Kidney (tissue), 13 donors: ENCODE measurements at regions not wholly inside any gene's neighbourhood (a gene's known extent, or its start where the extent isn't known, plus 50 kb on each side); places are given as distances from the start of the nearest gene placed in this dataset.
A peak's percentile ranks its signal among the peaks of the same experiment; 100 is the strongest.

ENCODE experiments used
- DNase-seq, 5 donors: peaks; one replicate each; pipeline ENCODE4 v3.0.0-alpha.2; 2013 to 2020
- FAIRE-seq: peaks from 2 replicates; lab custom pipeline; 2012; peaks lifted over from hg19 to GRCh38; lab: Jason Lieb, UNC
- H3K27ac ChIP-seq, 2 donors: one replicate each; pipeline ENCODE4 v1.7.0; 2013; ENCODE audit warnings: low read depth in 2 of 2, low read length in 2 of 2, inconsistent platforms in 1 of 2
- H3K27me3 ChIP-seq: one replicate; pipeline ENCODE4 v1.7.1; 2013; ENCODE audit warnings: low read length, inconsistent platforms; ENCODE audit not compliant: control insufficient read depth, insufficient read depth
- H3K36me3 ChIP-seq, 3 donors: one replicate each; pipeline versions ENCODE4 v1.7.0 to v1.7.1; 2013; ENCODE audit warnings: low read length in 3 of 3, control low read depth in 1 of 3, inconsistent platforms in 1 of 3; ENCODE audit not compliant: insufficient read depth in 3 of 3, control insufficient read depth in 2 of 3
- H3K4me1 ChIP-seq, 3 donors: one replicate each; pipeline versions ENCODE4 v1.7.0 to v1.7.1; 2013; ENCODE audit warnings: low read length in 3 of 3, inconsistent platforms in 1 of 3, low read depth in 1 of 3; ENCODE audit not compliant: control insufficient read depth in 2 of 3, insufficient read depth in 2 of 3
- H3K4me3 ChIP-seq, 3 donors: one replicate each; pipeline versions ENCODE4 v1.7.0 to v1.8.1; 2013; ENCODE audit warnings: low read length in 3 of 3, control low read depth in 1 of 3, inconsistent platforms in 1 of 3
- H3K9ac ChIP-seq, 3 donors: one replicate each; pipeline versions ENCODE4 v1.7.0 to v1.7.1; 2013; ENCODE audit warnings: low read length in 3 of 3, control low read depth in 1 of 3, inconsistent platforms in 1 of 3
- H3K9me3 ChIP-seq, 3 donors: one replicate each; pipeline versions ENCODE4 v1.7.0 to v1.7.1; 2013; ENCODE audit warnings: low read length in 3 of 3, control low read depth in 1 of 3, inconsistent platforms in 1 of 3; ENCODE audit not compliant: control insufficient read depth in 2 of 3, insufficient read depth in 1 of 3
- intact Hi-C: fragments of 100-400 bp; cut with DNase I; formaldehyde crosslinking; loops from one replicate; pipeline ENCODE4 v1.11.1; 2022
- TF ChIP-seq, protein P1 (sequence below): IDR thresholded peaks from 3 replicates; pipeline ENCODE4 v1.5.1; 2012; ENCODE audit warnings: mild to moderate bottlenecking, moderate library complexity, borderline replicate concordance; ENCODE audit not compliant: insufficient read depth; ENCODE audit errors: extremely low read depth
- donor health status: control.
- donor health status: control.
- donor health status: control.
- donor health status: control.
- donor health status: control.
- donor health status: DM: yes; HTN: yes; CAD: no.
- donor health status: Normal renal cell carcinoma (clear cell type).

- DNase-seq (no peak), FAIRE-seq (peak; percentile 96)
- no peak overlapping the region for H3K4me3 ChIP-seq
- no peaks in the 10 kb centered on the region for H3K27me3 ChIP-seq
- intact Hi-C loops = no loop called here
- H3K36me3 ChIP-seq = no peaks in the 10 kb centered on the region
- H3K4me1 ChIP-seq = no peaks in the 10 kb centered on the region
- no peak overlapping the region for H3K27ac ChIP-seq
- H3K9ac ChIP-seq = no peak overlapping the region
- H3K9me3 ChIP-seq = no peaks in the 10 kb centered on the region
- TF ChIP-seq, protein P1, sequence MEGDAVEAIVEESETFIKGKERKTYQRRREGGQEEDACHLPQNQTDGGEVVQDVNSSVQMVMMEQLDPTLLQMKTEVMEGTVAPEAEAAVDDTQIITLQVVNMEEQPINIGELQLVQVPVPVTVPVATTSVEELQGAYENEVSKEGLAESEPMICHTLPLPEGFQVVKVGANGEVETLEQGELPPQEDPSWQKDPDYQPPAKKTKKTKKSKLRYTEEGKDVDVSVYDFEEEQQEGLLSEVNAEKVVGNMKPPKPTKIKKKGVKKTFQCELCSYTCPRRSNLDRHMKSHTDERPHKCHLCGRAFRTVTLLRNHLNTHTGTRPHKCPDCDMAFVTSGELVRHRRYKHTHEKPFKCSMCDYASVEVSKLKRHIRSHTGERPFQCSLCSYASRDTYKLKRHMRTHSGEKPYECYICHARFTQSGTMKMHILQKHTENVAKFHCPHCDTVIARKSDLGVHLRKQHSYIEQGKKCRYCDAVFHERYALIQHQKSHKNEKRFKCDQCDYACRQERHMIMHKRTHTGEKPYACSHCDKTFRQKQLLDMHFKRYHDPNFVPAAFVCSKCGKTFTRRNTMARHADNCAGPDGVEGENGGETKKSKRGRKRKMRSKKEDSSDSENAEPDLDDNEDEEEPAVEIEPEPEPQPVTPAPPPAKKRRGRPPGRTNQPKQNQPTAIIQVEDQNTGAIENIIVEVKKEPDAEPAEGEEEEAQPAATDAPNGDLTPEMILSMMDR = no peak
Observed at GRCh38 chr7:125551008-125551407, 621.4 kb upstream of the POT1 start.

DNA sequence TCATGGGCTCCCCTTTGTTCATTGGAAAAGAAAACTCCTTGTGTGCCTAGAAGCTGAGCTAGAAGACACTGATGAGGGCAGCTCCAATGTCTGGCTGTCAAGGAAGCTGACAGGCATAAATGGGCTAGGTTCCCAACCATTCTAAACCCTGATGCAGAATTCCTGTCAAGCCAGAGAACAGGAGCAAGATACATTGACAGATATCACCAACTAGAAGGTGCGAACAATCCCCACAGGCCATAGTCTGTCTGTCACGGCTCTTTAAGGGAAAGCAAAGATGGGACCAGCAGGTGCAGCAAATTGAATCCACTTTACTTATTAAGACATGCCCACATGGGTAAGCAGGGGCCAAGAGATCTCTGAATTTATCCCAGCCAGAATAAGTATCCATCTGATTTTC lies 617.9 kb upstream of the POT1 start:
- H3K9me3 ChIP-seq = no peaks in the 10 kb centered on the region
- H3K27ac ChIP-seq = no peak overlapping the region
- DNase-seq (no peak), FAIRE-seq (no peak)
- intact Hi-C loops = no loop called here
- H3K4me3 ChIP-seq = no peak overlapping the region
- no peaks in the 10 kb centered on the region for H3K4me1 ChIP-seq
- TF ChIP-seq, protein P1 = no peak
- no peak overlapping the region for H3K9ac ChIP-seq
- H3K36me3 ChIP-seq = no peaks in the 10 kb centered on the region
- H3K27me3 ChIP-seq = no peaks in the 10 kb centered on the region

DNA sequence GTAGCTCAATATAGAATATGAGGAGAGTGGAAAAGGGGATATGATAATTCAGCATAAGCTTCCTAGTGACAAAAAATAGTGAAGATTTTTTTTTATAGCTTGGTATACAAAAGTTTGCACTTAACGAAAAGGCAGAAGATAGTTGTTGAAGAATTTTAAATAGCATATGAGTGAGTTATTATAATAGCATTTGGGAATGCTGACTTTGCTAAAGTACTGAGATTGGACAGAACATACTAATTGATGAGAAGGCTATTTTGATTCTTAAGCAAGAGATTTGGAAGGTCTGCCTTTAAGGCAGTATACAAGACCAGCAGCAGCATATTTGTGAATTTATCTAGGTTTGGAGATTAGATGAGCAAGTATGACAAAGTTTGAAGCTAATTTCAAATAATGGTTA lies 600.9 kb upstream of the POT1 start:
- DNase-seq (no peak), FAIRE-seq (no peak)
- TF ChIP-seq, protein P1 = no peak
- no peak overlapping the region for H3K9ac ChIP-seq
- no peaks in the 10 kb centered on the region for H3K27me3 ChIP-seq
- H3K4me3 ChIP-seq = no peak overlapping the region
- no peaks in the 10 kb centered on the region for H3K36me3 ChIP-seq
- intact Hi-C loops = no loop called here
- no peaks in the 10 kb centered on the region for H3K9me3 ChIP-seq
- H3K27ac ChIP-seq = no peak overlapping the region
- no peaks in the 10 kb centered on the region for H3K4me1 ChIP-seq

GRCh38 chr7:125529249-125529648 lies 599.6 kb upstream of the POT1 start:
- Histone ChIP-seq H3K9ac (no peak overlapping the region), H3K27ac (no peak overlapping the region), H3K4me3 (no peak overlapping the region), H3K4me1 (no peaks in the 10 kb centered on the region), H3K27me3 (no peaks in the 10 kb centered on the region), H3K9me3 (peaks cover 0 to 3% (median 0%) of the 10 kb centered on the region in 3 donors), H3K36me3 (no peaks in the 10 kb centered on the region)
- DNase-seq (no peak), FAIRE-seq (no peak)
- intact Hi-C loops = no loop called here
- TF ChIP-seq, protein P1 = no peak
